ENCODE measurements at regions not wholly inside any gene's neighbourhood (a gene's known extent, or its start where the extent isn't known, plus 50 kb on each side); places are given as distances from the start of the nearest gene placed in this dataset.
"Not testable (repeated sequence)": the region's sequence is repeated elsewhere in the genome, so short reads cannot be mapped to it uniquely, and the experiment has no call there.

DNA sequence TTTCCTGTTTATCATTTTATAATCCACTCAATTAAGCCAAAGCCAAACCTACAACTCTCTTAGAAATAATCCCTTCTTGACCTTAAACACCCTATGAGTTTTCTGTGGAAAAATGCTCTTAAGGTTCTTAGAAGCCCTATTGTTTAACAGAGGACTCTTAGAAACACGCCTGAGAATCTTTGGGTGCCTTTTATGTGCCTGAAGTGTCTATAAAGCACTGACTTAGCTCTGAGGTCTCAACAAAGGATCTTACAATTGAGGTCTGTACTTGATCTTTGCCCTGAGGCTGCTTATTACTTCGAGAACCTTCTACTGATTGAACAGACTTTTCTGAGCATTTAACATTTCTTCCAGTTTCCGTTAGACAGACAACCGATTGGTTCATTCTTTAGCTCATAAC, 353.3 kb upstream of the SORCS1 start:
- no peaks in the 10 kb centered on the region for H3K27me3 ChIP-seq (ENCODE audit: insufficient read depth, low read length)
- no peak overlapping the region for H3K27ac ChIP-seq (ENCODE audit: low read depth, low read length, poor library complexity, severe bottlenecking)
- H3K9me3 ChIP-seq (ENCODE audit: low read length): no peaks in the 10 kb centered on the region
- H3K4me3 ChIP-seq (ENCODE audit: low read depth, low read length, poor library complexity, severe bottlenecking): no peak overlapping the region
- H3K4me2 ChIP-seq (ENCODE audit: low read length): no peak overlapping the region
- H3K36me3 ChIP-seq (ENCODE audit: insufficient read depth, low read length): no peaks in the 10 kb centered on the region
- H3F3A ChIP-seq (ENCODE audit: insufficient read depth, low read length): no peaks in the 10 kb centered on the region
- H3K4me1 ChIP-seq (ENCODE audit: insufficient read depth, low read length, severe bottlenecking): no peaks in the 10 kb centered on the region
- no peak overlapping the region for H2AFZ ChIP-seq (ENCODE audit: low read length)
- no peak for TF ChIP-seq EZH2 (IDR thresholded peaks at IDR 0.05; ENCODE audit: borderline replicate concordance, low read length)
- TF ChIP-seq, protein P1, sequence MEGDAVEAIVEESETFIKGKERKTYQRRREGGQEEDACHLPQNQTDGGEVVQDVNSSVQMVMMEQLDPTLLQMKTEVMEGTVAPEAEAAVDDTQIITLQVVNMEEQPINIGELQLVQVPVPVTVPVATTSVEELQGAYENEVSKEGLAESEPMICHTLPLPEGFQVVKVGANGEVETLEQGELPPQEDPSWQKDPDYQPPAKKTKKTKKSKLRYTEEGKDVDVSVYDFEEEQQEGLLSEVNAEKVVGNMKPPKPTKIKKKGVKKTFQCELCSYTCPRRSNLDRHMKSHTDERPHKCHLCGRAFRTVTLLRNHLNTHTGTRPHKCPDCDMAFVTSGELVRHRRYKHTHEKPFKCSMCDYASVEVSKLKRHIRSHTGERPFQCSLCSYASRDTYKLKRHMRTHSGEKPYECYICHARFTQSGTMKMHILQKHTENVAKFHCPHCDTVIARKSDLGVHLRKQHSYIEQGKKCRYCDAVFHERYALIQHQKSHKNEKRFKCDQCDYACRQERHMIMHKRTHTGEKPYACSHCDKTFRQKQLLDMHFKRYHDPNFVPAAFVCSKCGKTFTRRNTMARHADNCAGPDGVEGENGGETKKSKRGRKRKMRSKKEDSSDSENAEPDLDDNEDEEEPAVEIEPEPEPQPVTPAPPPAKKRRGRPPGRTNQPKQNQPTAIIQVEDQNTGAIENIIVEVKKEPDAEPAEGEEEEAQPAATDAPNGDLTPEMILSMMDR (IDR thresholded peaks at IDR 0.05; ENCODE audit: low read length): no peak
- H3K79me2 ChIP-seq (ENCODE audit: insufficient read depth, low read length): no peaks in the 10 kb centered on the region
- no peaks in the 10 kb centered on the region for H3K9me2 ChIP-seq (ENCODE audit: low read depth, low read length)
- H3K9ac ChIP-seq (ENCODE audit: low read length): no peak overlapping the region
- H4K20me1 ChIP-seq (ENCODE audit: insufficient read depth, low read length): no peaks in the 10 kb centered on the region

DNA sequence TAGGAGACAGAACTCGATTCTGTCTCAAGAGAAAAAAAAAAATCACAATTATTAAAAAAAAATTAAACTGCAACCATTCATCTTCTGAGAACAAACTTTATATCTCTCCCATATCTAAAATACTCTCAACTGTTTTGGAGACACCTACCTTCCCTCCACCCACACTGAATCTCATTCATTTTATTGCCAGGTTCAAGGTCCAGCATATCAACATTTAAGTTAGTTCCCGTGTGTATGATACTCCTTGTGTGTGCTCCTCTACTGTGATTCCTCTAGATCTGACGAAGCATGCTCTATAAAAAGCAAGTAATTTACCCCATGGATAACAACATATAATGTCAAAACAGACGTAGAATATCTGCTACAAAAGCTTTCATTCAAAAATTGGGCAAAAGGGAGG, 351.8 kb upstream of the SORCS1 start:
- no peak overlapping the region for H2AFZ ChIP-seq (ENCODE audit: low read length)
- no peak overlapping the region for H3K9ac ChIP-seq (ENCODE audit: low read length)
- no peaks in the 10 kb centered on the region for H3K9me3 ChIP-seq (ENCODE audit: low read length)
- H3K4me2 ChIP-seq (ENCODE audit: low read length): no peak overlapping the region
- no peak overlapping the region for H3K27ac ChIP-seq (ENCODE audit: low read depth, low read length, poor library complexity, severe bottlenecking)
- H3K36me3 ChIP-seq (ENCODE audit: insufficient read depth, low read length): no peaks in the 10 kb centered on the region
- no peak overlapping the region for H3K4me3 ChIP-seq (ENCODE audit: low read depth, low read length, poor library complexity, severe bottlenecking)
- no peaks in the 10 kb centered on the region for H3F3A ChIP-seq (ENCODE audit: insufficient read depth, low read length)
- TF ChIP-seq, protein P1 (IDR thresholded peaks at IDR 0.05; ENCODE audit: low read length): no peak
- TF ChIP-seq EZH2 (IDR thresholded peaks at IDR 0.05; ENCODE audit: borderline replicate concordance, low read length): no peak
- H3K27me3 ChIP-seq (ENCODE audit: insufficient read depth, low read length): no peaks in the 10 kb centered on the region
- H3K9me2 ChIP-seq (ENCODE audit: low read depth, low read length): no peaks in the 10 kb centered on the region
- no peaks in the 10 kb centered on the region for H4K20me1 ChIP-seq (ENCODE audit: insufficient read depth, low read length)
- H3K4me1 ChIP-seq (ENCODE audit: insufficient read depth, low read length, severe bottlenecking): no peaks in the 10 kb centered on the region
- H3K79me2 ChIP-seq (ENCODE audit: insufficient read depth, low read length): no peaks in the 10 kb centered on the region

DNA sequence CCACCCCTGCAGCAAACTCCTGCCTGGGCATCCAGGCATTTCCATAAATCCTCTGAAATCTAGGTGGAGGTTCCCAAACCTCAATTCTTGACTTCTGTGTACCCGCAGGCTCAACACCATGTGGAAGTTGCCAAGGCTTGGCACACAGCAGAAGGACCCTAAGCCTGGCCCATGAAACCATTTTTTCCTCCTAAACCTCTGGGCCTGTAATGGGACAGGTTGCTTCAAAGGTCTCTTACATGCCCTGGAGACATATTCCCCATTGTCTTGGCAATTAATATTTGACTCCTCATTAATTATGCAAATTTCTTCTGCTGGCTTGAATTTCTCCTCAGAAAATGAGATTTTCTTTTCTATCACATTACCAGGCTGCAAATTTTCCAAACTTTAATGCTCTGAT, 339.5 kb upstream of the SORCS1 start:
- H3K27me3 ChIP-seq (ENCODE audit: insufficient read depth, low read length); H2AFZ ChIP-seq (ENCODE audit: low read length); H3F3A ChIP-seq (ENCODE audit: insufficient read depth, low read length); H3K4me1 ChIP-seq (ENCODE audit: insufficient read depth, low read length, severe bottlenecking); H3K27ac ChIP-seq (ENCODE audit: low read depth, low read length, poor library complexity, severe bottlenecking); H3K36me3 ChIP-seq (ENCODE audit: insufficient read depth, low read length); H3K9ac ChIP-seq (ENCODE audit: low read length); H3K9me2 ChIP-seq (ENCODE audit: low read depth, low read length); H3K9me3 ChIP-seq (ENCODE audit: low read length); H3K4me3 ChIP-seq (ENCODE audit: low read depth, low read length, poor library complexity, severe bottlenecking); H3K4me2 ChIP-seq (ENCODE audit: low read length); H3K79me2 ChIP-seq (ENCODE audit: insufficient read depth, low read length); H4K20me1 ChIP-seq (ENCODE audit: insufficient read depth, low read length): not testable (repeated sequence)

- H3K4me2 ChIP-seq (ENCODE audit: low read length): no peak overlapping the region
- H2AFZ ChIP-seq (ENCODE audit: low read length): no peak overlapping the region
- H3K4me1 ChIP-seq (ENCODE audit: insufficient read depth, low read length, severe bottlenecking): no peaks in the 10 kb centered on the region
- H3K9me3 ChIP-seq (ENCODE audit: low read length): no peaks in the 10 kb centered on the region
- no peaks in the 10 kb centered on the region for H3K27me3 ChIP-seq (ENCODE audit: insufficient read depth, low read length)
- no peaks in the 10 kb centered on the region for H4K20me1 ChIP-seq (ENCODE audit: insufficient read depth, low read length)
- no peaks in the 10 kb centered on the region for H3F3A ChIP-seq (ENCODE audit: insufficient read depth, low read length)
- H3K4me3 ChIP-seq (ENCODE audit: low read depth, low read length, poor library complexity, severe bottlenecking): no peak overlapping the region
- H3K27ac ChIP-seq (ENCODE audit: low read depth, low read length, poor library complexity, severe bottlenecking): no peak overlapping the region
- H3K9me2 ChIP-seq (ENCODE audit: low read depth, low read length): no peaks in the 10 kb centered on the region
- H3K36me3 ChIP-seq (ENCODE audit: insufficient read depth, low read length): no peaks in the 10 kb centered on the region
- no peaks in the 10 kb centered on the region for H3K79me2 ChIP-seq (ENCODE audit: insufficient read depth, low read length)
- TF ChIP-seq, protein P1 (IDR thresholded peaks at IDR 0.05; ENCODE audit: low read length): no peak
- no peak for TF ChIP-seq EZH2 (IDR thresholded peaks at IDR 0.05; ENCODE audit: borderline replicate concordance, low read length)
- no peak overlapping the region for H3K9ac ChIP-seq (ENCODE audit: low read length)
These were observed 337.9 kb upstream of the SORCS1 start for GRCh38 chr10:107502229-107502985.

Measured in OCI-LY1 (cell line).